BE2C (cell line): ENCODE measurements at regions not wholly inside any gene's neighbourhood (a gene's known extent, or its start where the extent isn't known, plus 50 kb on each side); places are given as distances from the start of the nearest gene placed in this dataset.
"Not testable (repeated sequence)": the region's sequence is repeated elsewhere in the genome, so short reads cannot be mapped to it uniquely, and the experiment has no call there.

Experiments used
- DNase-seq: peaks from one replicate; pipeline ENCODE4 v3.0.0-alpha.2; 2020
- H3K27me3 ChIP-seq: fragments of 250-450 bp; sonication (Bioruptor Pico); 2 replicates; pipeline ENCODE4 v1.5.1; 2020; ENCODE audit warnings: mild to moderate bottlenecking
- H3K36me3 ChIP-seq: fragments of 250-450 bp; sonication (Bioruptor Pico); 2 replicates; pipeline ENCODE4 v1.5.1; 2020; ENCODE audit warnings: mild to moderate bottlenecking
- H3K4me1 ChIP-seq: fragments of 250-450 bp; sonication (Bioruptor Pico); 2 replicates; pipeline ENCODE4 v1.5.1; 2020
- H3K4me3 ChIP-seq: 2 replicates; pipeline ENCODE4 v1.5.1; 2011; ENCODE audit warnings: low read depth, low read length
- H3K9me3 ChIP-seq: fragments of 250-450 bp; sonication (Bioruptor Pico); 2 replicates; pipeline ENCODE4 v1.5.1; 2020
- TF ChIP-seq, protein P1 (sequence below): IDR thresholded peaks from 2 replicates; pipeline ENCODE4 v1.5.1; 2012; ENCODE audit warnings: mild to moderate bottlenecking, low read depth, low read length

DNA sequence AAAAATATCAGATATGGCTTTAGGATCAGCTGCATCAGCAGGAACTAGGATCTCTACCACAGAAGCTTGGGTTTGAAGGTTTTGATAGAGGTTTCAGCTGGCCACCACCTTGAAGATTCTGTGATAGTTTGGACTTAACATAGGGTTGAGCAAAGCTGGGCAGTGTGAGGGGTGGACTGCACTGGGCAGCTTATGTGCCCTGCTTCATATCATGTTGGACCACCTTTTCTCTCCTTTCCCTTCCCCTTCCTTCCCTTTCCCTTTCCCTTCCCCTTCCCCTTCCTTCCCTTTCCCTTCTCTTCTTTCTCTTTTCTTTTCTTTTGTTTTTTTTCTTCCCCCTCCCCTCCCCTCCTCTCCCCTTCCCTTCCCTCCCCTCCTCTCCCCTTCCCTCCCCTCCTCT, 196.3 kb upstream of the CXCR4 start:
- Histone ChIP-seq H3K9me3 (no peaks in the 10 kb centered on the region), H3K36me3 (no peaks in the 10 kb centered on the region), H3K4me1 (no peaks in the 10 kb centered on the region), H3K27me3 (no peaks in the 10 kb centered on the region), H3K4me3 (no peak overlapping the region)
- TF ChIP-seq, protein P1, sequence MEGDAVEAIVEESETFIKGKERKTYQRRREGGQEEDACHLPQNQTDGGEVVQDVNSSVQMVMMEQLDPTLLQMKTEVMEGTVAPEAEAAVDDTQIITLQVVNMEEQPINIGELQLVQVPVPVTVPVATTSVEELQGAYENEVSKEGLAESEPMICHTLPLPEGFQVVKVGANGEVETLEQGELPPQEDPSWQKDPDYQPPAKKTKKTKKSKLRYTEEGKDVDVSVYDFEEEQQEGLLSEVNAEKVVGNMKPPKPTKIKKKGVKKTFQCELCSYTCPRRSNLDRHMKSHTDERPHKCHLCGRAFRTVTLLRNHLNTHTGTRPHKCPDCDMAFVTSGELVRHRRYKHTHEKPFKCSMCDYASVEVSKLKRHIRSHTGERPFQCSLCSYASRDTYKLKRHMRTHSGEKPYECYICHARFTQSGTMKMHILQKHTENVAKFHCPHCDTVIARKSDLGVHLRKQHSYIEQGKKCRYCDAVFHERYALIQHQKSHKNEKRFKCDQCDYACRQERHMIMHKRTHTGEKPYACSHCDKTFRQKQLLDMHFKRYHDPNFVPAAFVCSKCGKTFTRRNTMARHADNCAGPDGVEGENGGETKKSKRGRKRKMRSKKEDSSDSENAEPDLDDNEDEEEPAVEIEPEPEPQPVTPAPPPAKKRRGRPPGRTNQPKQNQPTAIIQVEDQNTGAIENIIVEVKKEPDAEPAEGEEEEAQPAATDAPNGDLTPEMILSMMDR, result no peak
- no peak for DNase-seq

DNA sequence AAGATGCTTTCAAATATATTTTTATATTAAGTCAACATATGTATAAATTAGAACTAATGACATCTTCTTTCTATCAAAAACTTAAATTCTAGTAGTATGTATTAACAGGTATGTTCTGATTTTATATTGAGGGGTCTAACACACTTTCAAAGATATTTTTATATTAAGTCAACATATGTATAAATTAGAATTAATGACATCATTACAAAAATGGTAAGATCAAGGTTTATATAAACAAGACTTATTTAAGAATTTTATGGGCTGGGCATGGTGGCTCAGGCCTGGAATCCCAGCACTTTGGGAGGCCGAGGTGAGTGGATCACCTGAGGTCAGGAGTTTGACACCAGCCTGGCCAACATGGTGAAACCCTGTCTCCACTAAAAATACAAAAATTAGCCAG, 194.6 kb upstream of the CXCR4 start:
- not testable (repeated sequence) for H3K36me3 ChIP-seq, H3K9me3 ChIP-seq, H3K4me1 ChIP-seq, DNase-seq, H3K4me3 ChIP-seq, H3K27me3 ChIP-seq

DNA sequence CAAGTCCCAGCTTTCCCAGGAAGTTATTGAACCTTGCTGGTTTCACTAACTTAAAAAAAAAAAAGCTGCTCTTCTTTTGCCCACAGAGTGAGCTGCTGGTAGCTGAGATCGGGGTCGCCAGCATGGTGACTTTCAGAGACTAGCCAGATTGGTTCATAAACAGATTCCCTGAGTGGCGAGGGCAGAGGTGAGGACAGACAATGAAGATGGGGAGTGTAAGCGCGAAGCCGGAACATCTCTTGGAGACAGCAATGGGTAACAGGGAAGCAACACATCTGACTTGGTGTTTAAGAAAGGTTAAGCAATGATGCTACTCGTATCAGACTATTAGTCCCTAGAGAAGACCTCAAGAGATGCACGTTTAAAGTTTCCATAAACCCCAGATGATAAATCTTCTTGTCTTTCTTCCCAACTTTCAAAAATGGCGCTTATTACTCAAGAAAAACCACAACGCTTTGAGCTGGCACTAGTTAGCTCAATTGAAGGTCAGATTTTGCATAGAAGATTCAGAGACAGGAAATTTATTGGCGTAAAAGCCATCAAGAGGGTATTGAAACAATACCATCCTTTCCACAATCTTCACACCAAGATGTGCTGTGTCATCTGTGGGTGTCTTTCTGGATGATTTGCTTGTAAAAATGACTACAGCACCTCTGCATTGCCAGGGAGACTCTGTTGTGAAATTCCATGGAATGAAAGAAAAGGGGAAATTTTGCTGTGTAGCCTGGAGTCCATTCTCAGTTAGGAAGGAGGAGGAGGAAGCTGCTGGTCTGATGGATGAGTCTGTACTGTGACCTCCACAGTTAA, 193.1 kb upstream of the CXCR4 start:
- Histone ChIP-seq H3K9me3 (no peaks in the 10 kb centered on the region), H3K36me3 (no peaks in the 10 kb centered on the region), H3K4me3 (no peak overlapping the region), H3K4me1 (no peaks in the 10 kb centered on the region), H3K27me3 (no peaks in the 10 kb centered on the region)
- no peak for DNase-seq
- TF ChIP-seq, protein P1, result no peak

DNA sequence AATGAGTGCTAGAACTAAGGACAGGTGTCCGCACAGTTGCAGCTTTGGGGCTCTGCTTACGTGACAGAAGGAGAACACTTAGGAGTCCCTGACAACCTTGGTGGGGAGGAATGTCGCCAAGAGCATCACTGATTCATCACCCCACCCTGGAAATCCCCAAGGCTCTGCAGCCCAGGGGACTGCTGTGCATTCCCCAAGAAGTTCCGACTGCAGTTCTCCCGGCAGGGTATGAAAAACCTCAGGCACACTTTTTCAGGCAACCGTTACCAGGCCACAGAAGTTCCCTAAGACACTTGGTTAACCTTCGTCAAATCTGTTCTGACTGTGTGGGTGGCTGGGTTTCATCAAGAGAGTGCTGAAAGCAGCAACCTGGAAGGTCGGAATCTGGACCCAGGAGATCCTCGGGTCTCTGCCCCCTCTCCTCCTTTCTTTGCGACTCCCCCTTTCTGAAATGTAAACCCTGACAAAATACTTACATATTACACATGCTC, 192.1 kb upstream of the CXCR4 start:
- H3K27me3 ChIP-seq, result no peaks in the 10 kb centered on the region
- H3K4me1 ChIP-seq, result no peaks in the 10 kb centered on the region
- H3K4me3 ChIP-seq, result no peak overlapping the region
- TF ChIP-seq, protein P1, result no peak
- H3K36me3 ChIP-seq, result no peaks in the 10 kb centered on the region
- H3K9me3 ChIP-seq, result no peaks in the 10 kb centered on the region
- DNase-seq, result no peak

DNA sequence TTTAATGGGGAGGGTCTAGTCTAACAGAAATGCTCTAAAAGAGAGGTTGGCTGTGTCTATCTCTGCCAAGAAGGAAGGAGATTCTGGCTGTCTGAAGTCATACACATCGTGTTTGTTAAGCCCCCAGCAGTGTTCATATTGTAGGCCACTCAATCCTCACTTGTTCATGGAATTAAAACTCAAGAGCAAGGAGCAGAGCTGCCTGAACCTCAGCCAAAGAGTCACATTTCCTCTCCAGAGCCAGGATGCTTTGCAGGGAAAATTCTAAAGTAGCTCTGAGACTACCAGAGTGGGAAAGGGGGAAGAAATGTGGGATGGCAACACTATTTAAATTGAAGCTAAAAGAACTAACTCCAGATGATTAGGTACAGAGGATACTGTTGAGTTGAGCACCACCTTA, 190.7 kb upstream of the CXCR4 start:
- Histone ChIP-seq H3K4me3 (no peak overlapping the region), H3K27me3 (no peaks in the 10 kb centered on the region), H3K36me3 (no peaks in the 10 kb centered on the region), H3K9me3 (no peaks in the 10 kb centered on the region), H3K4me1 (no peaks in the 10 kb centered on the region)
- DNase-seq, result no peak
- TF ChIP-seq, protein P1, result no peak

DNA sequence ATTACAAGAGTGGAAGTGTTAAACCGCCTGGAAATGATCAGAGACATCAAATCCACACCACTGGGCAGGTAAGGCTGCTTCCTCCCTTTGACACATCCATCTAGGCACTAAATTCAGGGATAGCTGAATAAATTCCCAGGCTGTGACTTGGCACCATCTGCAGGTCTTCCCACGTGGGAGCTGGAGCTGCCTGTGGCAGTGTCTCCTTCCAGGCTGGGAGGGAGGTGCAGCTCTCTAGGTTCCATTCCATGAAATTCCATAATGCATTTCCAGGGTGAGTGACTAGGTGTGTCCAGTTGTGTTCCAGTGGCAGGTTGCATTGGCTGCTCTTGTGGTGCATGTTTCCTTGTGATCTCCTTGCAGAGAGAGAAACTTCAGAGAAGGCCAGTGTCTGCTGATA, 188.9 kb upstream of the CXCR4 start:
- TF ChIP-seq, protein P1, result no peak
- Histone ChIP-seq H3K27me3 (no peaks in the 10 kb centered on the region), H3K4me1 (no peaks in the 10 kb centered on the region), H3K36me3 (no peaks in the 10 kb centered on the region), H3K9me3 (no peaks in the 10 kb centered on the region), H3K4me3 (no peak overlapping the region)
- DNase-seq, result no peak
